CD4-positive, alpha-beta T cell (primary cell): ENCODE measurements at regions not wholly inside any gene's neighbourhood (a gene's known extent, or its start where the extent isn't known, plus 50 kb on each side); places are given as distances from the start of the nearest gene placed in this dataset.

Experiments used
- ATAC-seq: fragments of 200-7000 bp; cut with Tn5 transposase; one replicate; pipeline ENCODE4 v1.10.0; 2022; ENCODE audit warnings: mild to moderate bottlenecking; ENCODE audit not compliant: poor library complexity
- CTCF ChIA-PET: fragments of 350-600 bp; sonication (Branson Sonifier 250); formaldehyde crosslinking; loops from one replicate; lab custom pipeline; 2021; ENCODE audit warnings: antibody characterized with exemption, inconsistent platforms; lab: Charles Lee
- POLR2A ChIA-PET: fragments of 350-600 bp; sonication (Branson Sonifier 250); formaldehyde crosslinking; loops from one replicate; lab custom pipeline; 2021; ENCODE audit warnings: antibody characterized with exemption, inconsistent platforms; lab: Charles Lee
- DNase-seq, 14 experiments: peaks; one replicate each; pipeline ENCODE4 v3.0.0-alpha.2; 2013 to 2020; ENCODE audit warnings: mixed read lengths in 2 of 14
- H3K27ac ChIP-seq, 2 donors: one replicate each; pipeline versions ENCODE4 v1.5.1 to v1.7.0; 2013; ENCODE audit warnings: low read length in 2 of 2, low read depth in 1 of 2, mild to moderate bottlenecking in 1 of 2
- H3K27me3 ChIP-seq, 2 experiments: 1 replicate in 1 of 2; 2 replicates in 1 of 2; pipeline versions ENCODE4 v1.6.1 to v1.7.0; 2013; ENCODE audit warnings: low read length in 2 of 2, control low read depth in 1 of 2, mild to moderate bottlenecking in 1 of 2, moderate library complexity in 1 of 2; ENCODE audit not compliant: insufficient read depth in 2 of 2, control insufficient read depth in 1 of 2
- H3K36me3 ChIP-seq: one replicate; pipeline ENCODE4 v1.6.1; 2013; ENCODE audit warnings: low read length, control low read depth; ENCODE audit not compliant: insufficient read depth
- H3K4me1 ChIP-seq: one replicate; pipeline ENCODE4 v1.6.1; 2013; ENCODE audit warnings: low read length, control low read depth; ENCODE audit not compliant: insufficient read depth
- H3K4me3 ChIP-seq: one replicate; pipeline ENCODE4 v1.5.1; 2013; ENCODE audit warnings: mild to moderate bottlenecking, low read length, moderate library complexity
- H3K9me3 ChIP-seq, 2 experiments: 1 replicate in 1 of 2; 2 replicates in 1 of 2; pipeline versions ENCODE4 v1.6.1 to v1.7.0; 2013; ENCODE audit warnings: low read length in 2 of 2, mild to moderate bottlenecking in 2 of 2, control low read depth in 1 of 2, moderate library complexity in 1 of 2; ENCODE audit not compliant: control insufficient read depth in 1 of 2, insufficient read depth in 1 of 2
- H3K27ac Mint-ChIP-seq: one replicate; pipeline ENCODE4 v1.8.0; 2020; ENCODE audit warnings: mixed read lengths
- H3K27me3 Mint-ChIP-seq: one replicate; pipeline ENCODE4 v1.8.0; 2021; ENCODE audit warnings: mixed read lengths
- H3K36me3 Mint-ChIP-seq: one replicate; pipeline ENCODE4 v1.8.0; 2021; ENCODE audit warnings: low read depth, mixed read lengths
- H3K4me1 Mint-ChIP-seq: one replicate; pipeline ENCODE4 v1.8.0; 2021; ENCODE audit warnings: low read depth, mixed read lengths
- H3K4me3 Mint-ChIP-seq: one replicate; pipeline ENCODE4 v1.8.0; 2020; ENCODE audit warnings: mild to moderate bottlenecking, mixed read lengths
- H3K9me3 Mint-ChIP-seq: one replicate; pipeline ENCODE4 v1.8.0; 2020; ENCODE audit warnings: mixed read lengths
- intact Hi-C, 2 experiments: fragments of 100-400 bp; cut with DNase I in 1 of 2; cut with micrococcal nuclease in 1 of 2; formaldehyde crosslinking; loops; one replicate each; pipeline versions ENCODE4 v1.15.1 to v1.9.0; 2023 to 2025; cut with DNase I, micrococcal nuclease
- TF ChIP-seq, protein P1 (sequence below): fragments of 200-600 bp; IDR thresholded peaks from one replicate; pipeline ENCODE4 v1.8.0; 2022; ENCODE audit warnings: antibody characterized with exemption, mild to moderate bottlenecking

DNA sequence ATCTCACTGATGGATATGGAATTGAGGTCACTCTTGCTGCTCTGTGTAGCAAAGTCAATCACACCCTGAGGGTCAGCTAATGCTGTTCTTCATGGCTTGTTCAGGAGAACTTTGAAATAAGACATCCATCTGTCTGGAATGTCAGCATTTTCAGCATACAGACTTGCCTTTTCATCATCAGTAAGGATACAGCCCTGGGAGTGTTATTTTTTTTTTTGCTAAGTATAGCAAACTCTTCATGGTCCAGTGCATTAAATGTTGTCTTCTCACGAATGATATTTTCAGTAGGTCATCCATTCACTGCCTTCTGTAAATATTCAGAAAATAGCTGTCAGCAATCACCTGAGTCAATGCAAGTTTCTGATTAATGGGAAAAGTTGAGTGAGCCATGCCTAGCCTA is 268.8 kb upstream of the SMIM31 start:
- Histone ChIP-seq H3K9me3 (peaks cover 0 to 3% of the 10 kb centered on the region in 2 experiments), H3K36me3 (no peaks in the 10 kb centered on the region), H3K27me3 (no peaks in the 10 kb centered on the region), H3K4me1 (no peaks in the 10 kb centered on the region), H3K4me3 (no peak overlapping the region), H3K27ac (no peak overlapping the region)
- H3K27ac Mint-ChIP-seq, result no peak overlapping the region
- no peaks in the 10 kb centered on the region for H3K27me3 Mint-ChIP-seq
- no peaks in the 10 kb centered on the region for H3K4me1 Mint-ChIP-seq
- ATAC-seq, result no peak
- TF ChIP-seq, protein P1, sequence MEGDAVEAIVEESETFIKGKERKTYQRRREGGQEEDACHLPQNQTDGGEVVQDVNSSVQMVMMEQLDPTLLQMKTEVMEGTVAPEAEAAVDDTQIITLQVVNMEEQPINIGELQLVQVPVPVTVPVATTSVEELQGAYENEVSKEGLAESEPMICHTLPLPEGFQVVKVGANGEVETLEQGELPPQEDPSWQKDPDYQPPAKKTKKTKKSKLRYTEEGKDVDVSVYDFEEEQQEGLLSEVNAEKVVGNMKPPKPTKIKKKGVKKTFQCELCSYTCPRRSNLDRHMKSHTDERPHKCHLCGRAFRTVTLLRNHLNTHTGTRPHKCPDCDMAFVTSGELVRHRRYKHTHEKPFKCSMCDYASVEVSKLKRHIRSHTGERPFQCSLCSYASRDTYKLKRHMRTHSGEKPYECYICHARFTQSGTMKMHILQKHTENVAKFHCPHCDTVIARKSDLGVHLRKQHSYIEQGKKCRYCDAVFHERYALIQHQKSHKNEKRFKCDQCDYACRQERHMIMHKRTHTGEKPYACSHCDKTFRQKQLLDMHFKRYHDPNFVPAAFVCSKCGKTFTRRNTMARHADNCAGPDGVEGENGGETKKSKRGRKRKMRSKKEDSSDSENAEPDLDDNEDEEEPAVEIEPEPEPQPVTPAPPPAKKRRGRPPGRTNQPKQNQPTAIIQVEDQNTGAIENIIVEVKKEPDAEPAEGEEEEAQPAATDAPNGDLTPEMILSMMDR, result no peak
- no peaks in the 10 kb centered on the region for H3K36me3 Mint-ChIP-seq
- intact Hi-C loops, result no loop called here
- H3K4me3 Mint-ChIP-seq, result no peak overlapping the region
- POLR2A ChIA-PET, result no interaction called here
- CTCF ChIA-PET, result no interaction called here
- H3K9me3 Mint-ChIP-seq, result no peaks in the 10 kb centered on the region
- no peak for DNase-seq

DNA sequence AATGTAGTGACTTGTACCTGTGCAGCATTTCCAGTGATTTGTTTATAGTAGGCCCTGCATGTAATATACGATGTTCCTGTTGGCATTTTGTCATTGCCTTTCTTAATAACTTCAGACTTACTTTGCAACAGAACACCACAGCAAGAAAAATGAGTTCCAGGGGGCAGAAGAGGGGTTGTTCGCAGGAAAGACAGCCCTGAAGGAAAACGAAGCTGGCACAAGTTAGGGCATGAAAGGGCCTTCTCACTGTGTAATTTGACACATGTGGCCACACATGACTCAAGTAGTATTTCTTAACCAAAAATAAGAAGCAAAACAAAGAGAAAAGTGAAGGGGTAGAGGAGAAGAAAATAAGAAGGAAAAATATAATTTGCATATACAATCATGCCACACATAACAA is 265.8 kb upstream of the SMIM31 start:
- no peak overlapping the region for H3K4me3 Mint-ChIP-seq

DNA sequence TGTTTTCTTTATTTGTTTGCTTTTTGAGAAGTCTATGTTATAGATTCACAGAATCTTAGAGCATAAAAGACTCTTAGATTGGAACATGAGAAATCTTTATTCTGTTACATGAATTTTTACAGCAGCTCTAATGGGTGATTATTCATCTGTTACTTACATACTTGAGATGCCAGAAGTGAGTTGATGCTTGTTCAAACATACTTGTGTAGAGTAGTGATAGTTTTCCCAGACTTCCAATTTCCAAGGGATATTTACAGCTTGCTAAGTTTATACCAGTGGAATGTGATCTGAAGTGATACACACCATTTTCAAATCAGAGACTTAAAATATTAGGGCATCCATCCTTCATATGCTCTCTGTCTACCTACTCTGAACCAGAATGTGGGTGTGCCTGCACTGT is 252.9 kb upstream of the SMIM31 start:
- H3K27ac ChIP-seq, result no peak overlapping the region
- Mint-ChIP-seq H3K4me3 (no peak overlapping the region), H3K27me3 (peaks cover 6% of the 10 kb centered on the region), H3K27ac (no peak overlapping the region), H3K9me3 (no peaks in the 10 kb centered on the region), H3K4me1 (no peaks in the 10 kb centered on the region), H3K36me3 (no peaks in the 10 kb centered on the region)
- ChIA-PET POLR2A (no interaction called here), CTCF (no interaction called here)
- H3K9me3 ChIP-seq, result no peaks in the 10 kb centered on the region
- intact Hi-C loops, result no loop called here
- DNase-seq (no peak), ATAC-seq (no peak)
- TF ChIP-seq, protein P1, result no peak
- H3K4me1 ChIP-seq, result no peaks in the 10 kb centered on the region
- H3K27me3 ChIP-seq, result no peaks in the 10 kb centered on the region
- H3K4me3 ChIP-seq, result no peak overlapping the region
- no peaks in the 10 kb centered on the region for H3K36me3 ChIP-seq

More for the DNA sequence above, 265.8 kb upstream of the SMIM31 start:
- H3K4me3 ChIP-seq, result no peak overlapping the region
- ATAC-seq (no peak), DNase-seq (no peak)
- Mint-ChIP-seq H3K27ac (no peak overlapping the region), H3K9me3 (no peaks in the 10 kb centered on the region), H3K36me3 (no peaks in the 10 kb centered on the region), H3K4me1 (no peaks in the 10 kb centered on the region), H3K27me3 (no peaks in the 10 kb centered on the region)
- intact Hi-C loops, result no loop called here
- H3K4me1 ChIP-seq, result no peaks in the 10 kb centered on the region
- H3K27me3 ChIP-seq, result no peaks in the 10 kb centered on the region
- ChIA-PET CTCF (no interaction called here), POLR2A (no interaction called here)
- TF ChIP-seq, protein P1, result no peak
- H3K27ac ChIP-seq, result no peak overlapping the region
- no peaks in the 10 kb centered on the region for H3K9me3 ChIP-seq
- H3K36me3 ChIP-seq, result no peaks in the 10 kb centered on the region
